ENCODE measurements at regions not wholly inside any gene's neighbourhood (a gene's known extent, or its start where the extent isn't known, plus 50 kb on each side); places are given as distances from the start of the nearest gene placed in this dataset.
A peak's percentile ranks its signal among the peaks of the same experiment; 100 is the strongest.

- DNase-seq (ENCODE audit: low read depth in 3 of 3) = no peak
Observed at GRCh38 chr20:39163993-39164392, 201.8 kb downstream of the DHX35 start.

DNA sequence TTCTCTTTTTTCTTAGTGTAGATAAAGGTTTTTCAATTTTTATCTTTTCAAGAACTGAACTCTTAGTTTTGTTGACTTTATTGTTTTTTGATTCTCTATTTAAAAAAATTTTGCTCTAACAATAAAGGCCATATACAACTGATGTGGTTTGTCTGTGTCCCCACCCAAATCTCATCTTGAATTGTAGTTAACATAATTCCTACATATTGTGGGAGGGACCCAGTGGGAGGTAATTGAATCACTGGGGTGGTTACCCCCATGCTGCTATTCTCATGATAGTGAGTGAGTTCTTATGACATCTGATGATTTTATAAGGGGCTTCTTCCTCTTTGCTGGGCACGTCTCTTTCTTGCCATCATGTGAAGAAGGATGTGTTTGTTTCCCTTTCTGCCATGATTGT, 199.8 kb downstream of the DHX35 start:
- DNase-seq (ENCODE audit: low read depth in 3 of 3) = no peak

DNA sequence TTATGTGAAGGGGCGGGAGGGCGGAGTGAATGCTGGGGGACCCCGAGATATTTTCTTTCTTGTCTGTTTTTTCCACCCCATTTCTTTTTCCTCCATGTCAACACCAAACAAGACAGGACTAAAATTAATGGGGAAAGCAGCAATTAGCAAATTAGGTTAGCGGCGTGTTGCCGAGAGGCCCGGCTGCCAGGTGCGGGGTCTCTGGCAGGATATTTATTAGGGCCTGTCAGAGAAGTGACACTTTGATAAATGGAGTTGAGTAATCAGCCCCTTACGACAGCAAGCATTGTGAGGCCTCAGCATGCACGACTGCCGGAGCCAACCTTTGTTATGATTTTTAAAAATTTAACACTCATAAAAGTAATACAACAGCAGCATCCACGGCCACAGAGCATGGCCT, 193.8 kb downstream of the DHX35 start:
- DNase-seq (ENCODE audit: low read depth in 3 of 3) = no peak

GRCh38 chr20:39152742-39153141, 190.6 kb downstream of the DHX35 start:
- DNase-seq (ENCODE audit: low read depth in 3 of 3) = no peak

- DNase-seq (ENCODE audit: low read depth in 3 of 3) = no peak
Observed at GRCh38 chr20:39152126-39152525, 190.0 kb downstream of the DHX35 start.

DNA sequence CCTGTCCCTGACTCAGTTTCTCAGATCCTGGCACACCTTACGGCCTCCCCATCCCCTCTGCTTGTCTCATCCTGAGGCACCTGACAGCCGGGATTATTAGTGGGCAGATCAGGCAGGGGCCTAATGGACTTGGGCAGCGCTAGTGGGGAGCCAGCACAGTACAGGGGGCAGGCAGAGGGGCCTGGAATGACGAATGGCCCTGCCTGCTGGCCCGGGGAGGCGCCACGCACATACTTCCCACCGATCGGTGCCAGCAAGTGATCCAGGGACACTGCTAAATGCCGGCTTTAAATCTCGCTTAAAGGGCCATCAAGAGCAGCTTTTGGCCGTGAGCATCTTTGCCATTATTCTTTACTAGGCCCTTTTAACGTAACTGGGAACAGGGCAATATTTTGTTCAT, 188.4 kb downstream of the DHX35 start:
- no peak for DNase-seq (ENCODE audit: low read depth in 3 of 3)

DNA sequence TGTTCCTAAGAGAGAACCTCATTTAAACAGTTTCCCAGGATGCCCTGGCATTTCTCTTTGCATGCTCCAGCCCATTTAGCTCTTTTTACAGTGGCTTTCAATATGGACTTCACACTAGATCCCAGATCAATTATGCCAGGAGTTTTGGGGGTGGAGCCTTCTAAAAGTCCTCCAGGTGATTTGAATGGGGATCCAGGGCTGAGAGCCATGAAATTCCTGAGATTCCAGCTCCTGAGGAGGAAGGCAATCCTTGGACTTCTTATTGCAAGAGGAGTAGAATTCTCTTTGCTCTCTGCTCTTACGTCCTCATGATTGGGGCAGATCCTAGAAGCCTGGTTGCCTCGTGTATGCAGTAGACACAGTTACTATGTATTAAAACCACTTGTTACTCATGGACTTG, 184.2 kb downstream of the DHX35 start:
- DNase-seq (ENCODE audit: low read depth in 3 of 3) = no peak

- DNase-seq (ENCODE audit: low read depth in 3 of 3) = no peak
Observed at GRCh38 chr20:39145921-39146320, 183.8 kb downstream of the DHX35 start.

DNA sequence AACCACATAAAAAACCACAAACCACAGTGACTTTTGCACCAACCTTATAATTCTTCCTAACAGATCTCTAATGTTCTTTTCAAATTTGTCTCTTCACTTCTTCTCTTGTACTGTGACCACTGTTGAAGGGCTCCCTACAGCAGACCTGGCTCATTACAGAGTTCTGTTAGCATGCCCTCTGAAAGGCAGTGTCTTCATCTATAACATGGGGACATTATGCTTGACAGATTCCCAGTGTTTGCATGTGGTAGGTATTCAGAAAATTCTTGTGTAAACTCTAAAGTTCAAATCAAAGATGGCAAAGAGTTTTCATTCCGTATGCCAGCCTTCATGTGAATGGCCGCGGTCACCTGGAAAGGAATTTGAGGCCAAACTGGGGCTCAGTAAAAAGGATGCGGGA, 182.6 kb downstream of the DHX35 start:
- no peak for DNase-seq (ENCODE audit: low read depth in 3 of 3)

GRCh38 chr20:39142407-39143096, 180.4 kb downstream of the DHX35 start:
- DNase-seq (ENCODE audit: low read depth in 3 of 3) = no peak

DNA sequence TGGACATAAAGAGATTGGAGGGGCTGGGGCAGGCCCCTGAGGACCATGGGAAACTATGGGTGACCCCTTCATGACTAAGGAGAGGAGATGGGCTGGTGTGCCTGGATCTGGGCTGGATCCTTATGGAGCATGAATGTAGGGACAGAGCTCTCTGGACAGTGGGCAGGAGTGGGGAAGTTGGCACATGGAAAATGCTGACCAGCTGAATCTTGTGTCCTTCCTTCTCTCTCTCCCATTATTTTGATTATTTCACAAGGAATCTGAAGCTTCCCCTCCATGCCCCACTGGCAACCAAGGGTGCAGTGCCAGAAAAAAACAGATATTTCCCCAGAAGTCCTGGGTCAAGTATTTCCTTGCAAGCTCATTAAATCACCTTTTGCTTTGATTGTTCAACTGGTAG, 175.2 kb downstream of the DHX35 start:
- no peak for DNase-seq (ENCODE audit: low read depth in 3 of 3)

DNA sequence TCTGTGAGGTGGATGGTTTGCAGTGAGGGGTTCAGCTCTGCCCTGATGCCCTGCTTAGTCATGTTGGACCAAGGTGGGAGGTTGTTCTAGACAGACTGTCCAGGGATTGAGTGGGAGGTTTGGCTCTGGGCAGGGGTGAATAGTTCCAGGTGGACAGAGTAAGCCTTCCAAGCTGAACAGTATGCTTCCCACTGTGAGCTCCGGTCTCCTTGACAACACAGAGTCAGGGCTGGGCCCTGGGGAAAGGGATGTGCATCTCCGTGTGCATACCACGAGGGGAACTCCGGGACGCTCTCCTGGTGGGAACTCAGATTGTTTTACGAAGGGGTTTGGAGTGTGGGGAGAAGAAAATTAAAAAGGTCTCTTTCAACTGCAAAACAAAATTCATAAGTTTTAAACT, 174.7 kb downstream of the DHX35 start:
- no peak for DNase-seq (ENCODE audit: low read depth in 3 of 3)

- no peak for DNase-seq (ENCODE audit: low read depth in 3 of 3)
Observed at GRCh38 chr20:39135885-39136544, 173.9 kb downstream of the DHX35 start.

GRCh38 chr20:39133201-39133600, 171.1 kb downstream of the DHX35 start:
- no peak for DNase-seq (ENCODE audit: low read depth in 3 of 3)

DNA sequence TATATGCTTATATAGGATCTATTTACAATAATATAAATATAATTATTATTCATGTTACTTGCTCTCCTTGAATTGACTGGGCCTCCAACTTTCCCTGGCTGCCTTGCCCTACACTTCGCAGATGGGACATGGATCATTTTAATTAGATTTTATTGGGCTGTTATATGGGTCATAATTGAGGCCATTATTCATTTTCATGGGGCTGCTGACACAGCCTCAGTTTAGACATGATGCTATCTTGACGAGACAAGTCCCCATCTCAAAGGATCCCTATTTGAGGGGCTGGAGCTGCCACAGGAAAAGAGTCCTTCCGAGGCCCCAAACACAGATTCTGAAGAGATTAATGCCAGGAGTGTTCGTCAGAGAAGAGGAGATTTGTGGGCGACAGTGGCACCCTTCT, 170.4 kb downstream of the DHX35 start:
- DNase-seq (ENCODE audit: low read depth in 3 of 3) = no peak

DNA sequence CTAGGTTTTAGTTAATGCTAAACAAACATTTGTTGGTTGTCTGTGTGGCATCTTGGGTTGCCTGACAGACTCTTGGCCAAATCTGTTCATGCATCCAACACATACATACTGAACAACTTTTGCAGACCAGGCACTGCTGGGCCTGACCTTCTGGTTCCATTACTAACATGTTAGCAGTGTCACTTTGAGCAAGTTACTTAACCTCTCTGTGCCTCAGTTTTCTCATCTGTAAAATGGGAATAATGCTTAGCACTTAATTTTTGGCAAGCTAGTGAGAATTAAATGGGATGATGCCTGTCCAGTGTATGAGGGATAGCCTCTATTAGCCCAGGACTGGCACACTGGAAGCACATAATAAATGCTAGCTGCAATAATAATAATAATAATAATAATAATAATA, 169.9 kb downstream of the DHX35 start:
- DNase-seq (ENCODE audit: low read depth in 3 of 3) = no peak

DNA sequence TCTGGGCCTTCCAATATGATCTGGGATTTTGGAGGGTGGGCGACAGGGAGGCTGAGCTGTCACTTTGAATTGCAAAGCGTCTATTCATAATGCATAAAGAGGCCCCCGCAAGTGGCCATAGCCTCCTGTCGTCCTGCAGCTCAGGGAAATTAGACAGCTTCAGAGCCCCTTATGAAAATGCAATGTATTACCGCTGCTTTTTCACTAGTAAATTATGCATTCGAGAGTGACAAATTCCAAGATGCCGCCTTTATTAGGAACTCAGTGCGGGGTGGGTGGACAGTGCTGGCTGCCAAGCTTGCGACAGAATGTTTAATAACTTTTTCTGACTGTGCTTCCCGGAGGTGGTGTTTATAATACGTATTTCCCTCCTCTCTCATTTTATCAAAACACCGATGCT, 168.5 kb downstream of the DHX35 start:
- no peak for DNase-seq (ENCODE audit: low read depth in 3 of 3)

GRCh38 chr20:39129523-39129922, 167.4 kb downstream of the DHX35 start:
- no peak for DNase-seq (ENCODE audit: low read depth in 3 of 3)

DNA sequence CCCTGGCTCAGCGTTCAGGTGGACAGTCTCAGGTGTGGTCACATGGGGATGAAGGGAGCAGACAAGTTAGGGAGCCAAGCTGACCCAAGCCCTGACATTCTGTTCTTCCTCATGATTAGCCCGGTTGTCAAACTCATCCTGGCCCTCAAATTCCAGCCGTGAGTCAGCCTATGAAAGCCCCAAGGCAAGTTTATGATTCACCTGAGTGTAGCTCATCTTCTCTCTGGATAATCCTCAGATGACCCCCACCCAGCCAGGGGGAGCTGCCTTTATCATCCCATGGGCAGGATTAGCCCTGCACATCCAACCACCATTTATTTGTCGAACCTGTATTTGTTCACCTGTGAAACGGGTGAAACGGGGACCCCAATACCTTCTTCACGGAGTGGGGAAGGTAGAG, 161.9 kb downstream of the DHX35 start:
- no peak for DNase-seq (ENCODE audit: low read depth in 3 of 3)

- no peak for DNase-seq (ENCODE audit: low read depth in 3 of 3)
Observed at GRCh38 chr20:39123185-39123557, 161.0 kb downstream of the DHX35 start.

DNA sequence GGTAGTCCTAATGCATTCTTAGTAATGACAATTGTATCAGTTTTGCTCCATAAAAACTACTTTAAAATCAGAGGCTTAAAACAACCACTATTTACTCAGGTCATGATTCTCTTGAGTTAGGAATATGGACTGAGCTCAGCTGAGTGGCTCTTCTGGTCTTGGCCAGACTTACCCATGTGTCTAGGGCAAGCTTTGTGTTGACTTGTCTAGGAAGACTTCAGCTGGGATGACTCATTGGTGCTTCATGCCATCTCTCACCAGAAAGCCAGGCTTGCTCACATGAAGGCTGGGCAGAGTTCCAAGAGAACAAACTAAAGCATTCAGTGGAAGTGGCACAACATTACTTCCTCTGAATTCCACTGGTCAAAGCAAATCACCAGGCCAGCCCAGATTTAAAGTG, 155.3 kb downstream of the DHX35 start:
- DNase-seq (ENCODE audit: low read depth in 3 of 3) = no peak

DNA sequence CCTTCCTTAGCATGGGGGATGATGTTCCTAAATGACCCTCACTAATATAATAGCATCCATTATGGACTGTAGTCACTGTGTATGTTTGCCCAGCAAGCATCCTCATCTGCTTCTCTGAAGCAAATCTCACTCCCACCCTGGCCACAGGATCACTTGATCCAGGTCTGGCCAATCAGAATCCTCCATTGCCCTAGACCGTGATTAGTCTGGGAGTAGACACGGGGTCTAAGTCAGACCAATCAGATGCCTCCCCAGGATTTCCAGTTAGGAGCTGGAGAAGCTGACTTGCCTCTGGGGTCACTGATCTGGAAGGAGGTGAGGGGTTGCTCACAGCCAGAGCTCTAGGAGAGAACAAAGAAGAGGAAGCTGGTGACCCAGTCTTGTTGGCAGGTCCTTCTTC, 153.9 kb downstream of the DHX35 start:
- no peak for DNase-seq (ENCODE audit: low read depth in 3 of 3)

GRCh38 chr20:39112178-39112743, 150.1 kb downstream of the DHX35 start:
- peak in 1 of 3 donors; percentile 5 for DNase-seq (ENCODE audit: low read depth in 3 of 3)
